Right renal pelvis (tissue), 4 donors: ENCODE measurements at regions not wholly inside any gene's neighbourhood (a gene's known extent, or its start where the extent isn't known, plus 50 kb on each side); places are given as distances from the start of the nearest gene placed in this dataset.

Experiments used
- DNase-seq, 4 donors: peaks; one replicate each; pipeline ENCODE4 v3.0.0-alpha.2; 2013; ENCODE audit warnings: low read depth in 4 of 4, low spot score in 3 of 4, missing footprints in 1 of 4

- DNase-seq, result peak in 1 of 4 donors; percentile 11
These were observed 547.0 kb upstream of the LCORL start for GRCh38 chr4:18568600-18568999.

GRCh38 chr4:18566970-18567799 is 545.6 kb upstream of the LCORL start:
- DNase-seq, result no peak

DNA sequence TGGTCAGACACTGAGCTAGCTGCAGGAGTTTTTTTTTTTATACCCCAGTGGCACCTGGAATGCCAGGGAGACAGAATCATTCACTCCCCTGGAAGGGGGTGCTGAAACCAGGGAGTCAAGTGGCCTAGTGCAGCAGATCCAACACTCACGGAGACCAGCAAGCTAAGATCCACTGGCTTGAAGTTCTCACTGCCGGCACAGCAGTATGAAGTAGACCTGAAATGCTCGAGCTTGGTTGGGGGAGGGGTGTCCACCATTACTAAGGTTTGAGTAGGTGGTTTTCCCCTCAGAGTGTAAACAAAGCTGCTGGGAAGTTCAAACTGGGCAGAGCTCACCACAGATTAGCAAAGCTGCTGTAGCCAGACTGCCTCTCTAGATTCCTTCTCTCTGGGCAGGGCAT is 537.9 kb upstream of the LCORL start:
- DNase-seq, result no peak

GRCh38 chr4:18556402-18556801 is 534.8 kb upstream of the LCORL start:
- no peak for DNase-seq

- no peak for DNase-seq
These were observed 518.8 kb upstream of the LCORL start for GRCh38 chr4:18540349-18540748.

GRCh38 chr4:18538121-18538520 is 516.6 kb upstream of the LCORL start:
- DNase-seq, result no peak

DNA sequence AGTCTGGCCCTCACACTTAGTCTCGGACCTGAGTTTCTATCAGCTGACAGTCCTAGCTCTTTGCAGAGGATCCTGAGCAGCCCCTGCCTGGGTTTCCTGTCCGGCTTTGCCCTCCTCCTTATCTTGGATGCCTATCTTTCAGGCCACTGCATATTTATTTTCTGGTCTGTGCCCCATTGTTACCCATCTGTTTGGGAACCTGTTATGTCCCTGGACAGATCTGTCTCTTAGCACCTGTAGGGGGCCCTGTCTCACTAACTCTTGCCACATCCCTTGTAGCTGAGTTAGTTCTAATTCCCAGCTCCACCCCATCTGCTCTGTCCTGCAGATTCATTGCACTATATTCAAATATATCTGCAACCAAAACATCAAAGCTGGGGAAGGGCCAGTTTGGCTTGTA is 514.9 kb upstream of the LCORL start:
- no peak for DNase-seq

- DNase-seq, result no peak
These were observed 514.4 kb upstream of the LCORL start for GRCh38 chr4:18535948-18536347.

- DNase-seq, result no peak
These were observed 511.8 kb upstream of the LCORL start for GRCh38 chr4:18533262-18533775.

GRCh38 chr4:18531731-18532130 is 510.2 kb upstream of the LCORL start:
- no peak for DNase-seq

- no peak for DNase-seq
These were observed 507.9 kb upstream of the LCORL start for GRCh38 chr4:18529482-18529881.

- DNase-seq, result no peak
These were observed 503.1 kb upstream of the LCORL start for GRCh38 chr4:18524667-18525066.

DNA sequence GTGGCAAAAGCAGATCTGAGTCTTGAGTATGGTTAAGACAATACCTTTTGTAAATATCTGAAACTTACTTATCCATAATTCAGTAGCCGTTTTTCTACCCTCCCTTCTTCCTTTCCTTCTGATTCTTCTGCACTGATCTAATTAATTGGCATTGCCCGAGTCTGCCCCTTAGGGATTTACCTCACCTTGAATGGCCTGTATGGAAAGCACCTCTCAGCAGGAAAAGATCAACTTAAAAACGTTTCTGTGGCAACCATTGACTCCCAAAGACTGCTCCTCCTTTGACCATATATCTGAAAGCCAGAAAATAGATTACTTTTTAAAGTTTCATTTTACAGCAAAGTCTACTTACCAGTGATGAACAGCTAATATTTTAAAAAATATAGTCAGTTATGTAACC is 496.5 kb upstream of the LCORL start:
- no peak for DNase-seq

DNA sequence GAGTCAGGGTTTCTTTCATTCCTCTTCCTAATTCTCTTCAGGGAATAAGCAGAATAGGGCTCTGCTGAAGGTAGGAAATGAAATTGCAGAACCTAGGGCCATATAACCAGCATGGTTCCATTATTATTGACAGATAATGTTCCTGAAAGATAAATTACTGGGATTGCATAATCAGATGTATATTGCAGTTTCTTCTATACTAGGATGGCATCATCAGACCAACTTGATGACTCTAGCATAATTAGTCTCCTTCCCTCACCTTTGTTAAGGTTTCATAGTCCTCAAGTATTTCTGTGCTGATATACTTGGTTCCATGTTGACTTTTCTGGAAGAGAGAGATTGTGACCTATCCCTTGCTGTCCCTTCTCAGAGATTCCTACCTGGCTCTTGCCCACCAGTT is 492.3 kb upstream of the LCORL start:
- DNase-seq, result no peak

GRCh38 chr4:18512718-18513117 is 491.2 kb upstream of the LCORL start:
- no peak for DNase-seq

DNA sequence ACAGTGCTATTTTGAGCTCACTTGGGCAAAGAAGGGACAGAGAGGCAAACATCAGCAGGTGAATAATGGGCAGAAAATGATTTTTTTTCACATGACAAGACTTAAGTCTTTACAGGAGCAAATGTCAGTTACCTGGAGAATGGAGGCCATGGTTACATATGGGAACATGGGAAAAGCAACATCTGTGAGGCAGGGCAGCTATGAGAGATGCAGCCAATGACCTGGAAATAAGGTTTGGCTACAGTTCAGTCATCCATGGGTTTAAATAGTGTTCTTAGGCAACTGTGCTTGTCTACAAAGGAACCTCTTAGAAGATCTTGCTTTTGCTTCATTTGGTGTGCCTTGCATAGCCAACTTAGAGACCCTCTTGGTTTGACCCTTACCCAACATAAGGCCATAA is 490.2 kb upstream of the LCORL start:
- DNase-seq, result no peak

- DNase-seq, result no peak
These were observed 487.2 kb upstream of the LCORL start for GRCh38 chr4:18508786-18509185.

- peak in 1 of 4 donors; percentile 2 for DNase-seq
These were observed 459.4 kb upstream of the LCORL start for GRCh38 chr4:18480928-18481327.

- DNase-seq, result no peak
These were observed 458.8 kb upstream of the LCORL start for GRCh38 chr4:18480342-18480741.

- DNase-seq, result no peak
These were observed 458.3 kb upstream of the LCORL start for GRCh38 chr4:18479825-18480224.

GRCh38 chr4:18463987-18464559 is 442.5 kb upstream of the LCORL start:
- DNase-seq, result no peak

DNA sequence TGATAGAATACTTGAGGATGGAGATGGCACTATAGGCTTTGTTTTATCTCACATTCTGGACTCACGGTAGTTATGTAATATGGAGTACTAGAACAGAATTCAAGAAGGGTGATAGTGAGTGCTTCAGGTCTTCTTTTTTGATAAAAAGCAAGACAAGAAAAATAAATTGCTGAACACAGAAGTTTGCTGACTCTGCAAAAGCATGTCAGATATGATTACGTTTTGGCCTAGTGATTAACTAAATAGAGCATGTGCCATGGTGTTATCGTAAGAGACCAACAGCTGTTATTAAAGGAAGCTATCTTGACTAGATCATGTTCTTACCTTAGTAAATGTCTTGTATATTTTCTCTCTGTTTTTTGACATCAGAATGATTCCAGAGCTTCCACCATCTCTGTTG is 436.9 kb upstream of the LCORL start:
- no peak for DNase-seq
